ENCODE measurements at regions not wholly inside any gene's neighbourhood (a gene's known extent, or its start where the extent isn't known, plus 50 kb on each side); places are given as distances from the start of the nearest gene placed in this dataset.

- H3K9me3 ChIP-seq (ENCODE audit: control insufficient read depth, insufficient read depth, low read length) = no peaks in the 10 kb centered on the region
- intact Hi-C loops (cut with micrococcal nuclease) = no loop called here
- peaks cover 34% of the 10 kb centered on the region for H3K4me1 ChIP-seq (ENCODE audit: control insufficient read depth, insufficient read depth, low read length)
- H3K36me3 Mint-ChIP-seq = no peaks in the 10 kb centered on the region
- peaks cover 52 to 66% of the 10 kb centered on the region in 2 donors for H3K4me1 Mint-ChIP-seq
- peak overlapping the region; percentile 81 for H3K4me3 Mint-ChIP-seq
- 21% methylated on average over 16 of the region's 16 CpGs for WGBS (ENCODE audit: insufficient coverage)
- peak overlapping the region; percentile 82 to 84 for H3K27ac Mint-ChIP-seq
- no peaks in the 10 kb centered on the region for H3K27me3 Mint-ChIP-seq (ENCODE audit: low read depth in 2 of 2)
- H3K27ac ChIP-seq (ENCODE audit: low read length) = peak overlapping the region; percentile 24
- DNase-seq (peak in 1 of 2 donors; percentile 47), ATAC-seq (peak in 1 of 3 donors; percentile 16)
- no peak overlapping the region for H3K4me3 ChIP-seq (ENCODE audit: low read length)
- H3K36me3 ChIP-seq (ENCODE audit: control insufficient read depth, insufficient read depth, low read length) = no peaks in the 10 kb centered on the region
- H3K27me3 ChIP-seq (ENCODE audit: control insufficient read depth, insufficient read depth, low read length) = no peaks in the 10 kb centered on the region
- no peak for TF ChIP-seq CTCF (IDR thresholded peaks at IDR 0.05)
- H3K9me3 Mint-ChIP-seq = peaks cover 0 to 3% of the 10 kb centered on the region in 2 donors
Measured at GRCh38 chr2:37582481-37583220, 88.8 kb downstream of the CDC42EP3 start.

GRCh38 chr2:37583402-37583801 lies 88.0 kb downstream of the CDC42EP3 start:
- H3K27ac Mint-ChIP-seq = peak overlapping the region; percentile 82 to 84

GRCh38 chr2:37583867-37584266 lies 87.6 kb downstream of the CDC42EP3 start:
- no peak for ATAC-seq
- H3K27ac ChIP-seq (ENCODE audit: low read length) = no peak overlapping the region

More at GRCh38 chr2:37583402-37583801, 88.0 kb downstream of the CDC42EP3 start:
- Mint-ChIP-seq H3K36me3 (no peaks in the 10 kb centered on the region), H3K9me3 (peaks cover 0 to 3% of the 10 kb centered on the region in 2 donors), H3K4me1 (peaks cover 54 to 67% of the 10 kb centered on the region in 2 donors), H3K27me3 (ENCODE audit: low read depth in 2 of 2) (no peaks in the 10 kb centered on the region), H3K4me3 (peak overlapping the region; percentile 81)
- H3K9me3 ChIP-seq (ENCODE audit: control insufficient read depth, insufficient read depth, low read length) = no peaks in the 10 kb centered on the region
- ATAC-seq = no peak
- H3K27me3 ChIP-seq (ENCODE audit: control insufficient read depth, insufficient read depth, low read length) = no peaks in the 10 kb centered on the region
- peaks cover 36% of the 10 kb centered on the region for H3K4me1 ChIP-seq (ENCODE audit: control insufficient read depth, insufficient read depth, low read length)
- H3K36me3 ChIP-seq (ENCODE audit: control insufficient read depth, insufficient read depth, low read length) = no peaks in the 10 kb centered on the region
- H3K27ac ChIP-seq (ENCODE audit: low read length) = peak overlapping the region; percentile 24
- no peak for TF ChIP-seq CTCF (IDR thresholded peaks at IDR 0.05)
- H3K4me3 ChIP-seq (ENCODE audit: low read length) = no peak overlapping the region
- WGBS (ENCODE audit: insufficient coverage) = 86% methylated on average over 1 of the region's 3 CpGs
- intact Hi-C loops (cut with micrococcal nuclease) = no loop called here
- DNase-seq = no peak

More at GRCh38 chr2:37583867-37584266, 87.6 kb downstream of the CDC42EP3 start:
- Mint-ChIP-seq H3K27me3 (ENCODE audit: low read depth in 2 of 2) (no peaks in the 10 kb centered on the region), H3K4me1 (peaks cover 59 to 67% of the 10 kb centered on the region in 2 donors), H3K36me3 (no peaks in the 10 kb centered on the region), H3K9me3 (peaks cover 0 to 3% of the 10 kb centered on the region in 2 donors), H3K27ac (peak overlapping the region; percentile 82 to 84), H3K4me3 (peak overlapping the region; percentile 81)
- DNase-seq = no peak
- H3K27me3 ChIP-seq (ENCODE audit: control insufficient read depth, insufficient read depth, low read length) = no peaks in the 10 kb centered on the region
- WGBS (ENCODE audit: insufficient coverage) = 100% methylated on average over 2 of the region's 2 CpGs
- H3K4me3 ChIP-seq (ENCODE audit: low read length) = no peak overlapping the region
- TF ChIP-seq CTCF (IDR thresholded peaks at IDR 0.05) = no peak
- intact Hi-C loops (cut with micrococcal nuclease) = no loop called here
- H3K4me1 ChIP-seq (ENCODE audit: control insufficient read depth, insufficient read depth, low read length) = peaks cover 36% of the 10 kb centered on the region
- H3K9me3 ChIP-seq (ENCODE audit: control insufficient read depth, insufficient read depth, low read length) = no peaks in the 10 kb centered on the region
- no peaks in the 10 kb centered on the region for H3K36me3 ChIP-seq (ENCODE audit: control insufficient read depth, insufficient read depth, low read length)
